NCI-H1105 treated with DMSO at 0.1 percent for 48 hours (cell line): ENCODE measurements at regions not wholly inside any gene's neighbourhood (a gene's known extent, or its start where the extent isn't known, plus 50 kb on each side); places are given as distances from the start of the nearest gene placed in this dataset.

Source experiments
- DNase-seq: peaks from one replicate; lab custom pipeline; 2025; lab: John Stamatoyannopoulos, UW

- DNase-seq = no peak
Observed at GRCh38 chr7:12783421-12784095, 96.1 kb downstream of the ARL4A start.

GRCh38 chr7:12785473-12785872 is 98.0 kb downstream of the ARL4A start:
- no peak for DNase-seq

GRCh38 chr7:12786494-12786893 is 99.1 kb downstream of the ARL4A start:
- DNase-seq = no peak

DNA sequence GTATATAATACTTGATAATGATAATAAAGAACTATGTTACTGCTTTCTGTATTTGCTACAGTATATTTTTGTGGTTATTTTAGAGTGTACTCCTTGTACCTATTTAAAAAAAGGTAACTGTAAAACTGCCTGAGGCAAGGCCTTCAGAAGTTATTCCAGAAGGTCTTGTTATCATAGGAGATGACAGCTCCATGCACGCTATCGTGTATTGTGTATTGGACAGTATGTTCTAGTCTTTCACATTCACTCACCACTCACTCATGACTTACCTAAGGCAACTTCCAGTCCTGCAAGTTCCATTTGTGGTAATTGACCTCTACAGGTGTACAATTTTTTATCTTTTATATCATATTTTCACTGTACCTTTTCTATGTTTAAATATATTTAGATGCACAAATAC is 100.7 kb downstream of the ARL4A start:
- DNase-seq = no peak

DNA sequence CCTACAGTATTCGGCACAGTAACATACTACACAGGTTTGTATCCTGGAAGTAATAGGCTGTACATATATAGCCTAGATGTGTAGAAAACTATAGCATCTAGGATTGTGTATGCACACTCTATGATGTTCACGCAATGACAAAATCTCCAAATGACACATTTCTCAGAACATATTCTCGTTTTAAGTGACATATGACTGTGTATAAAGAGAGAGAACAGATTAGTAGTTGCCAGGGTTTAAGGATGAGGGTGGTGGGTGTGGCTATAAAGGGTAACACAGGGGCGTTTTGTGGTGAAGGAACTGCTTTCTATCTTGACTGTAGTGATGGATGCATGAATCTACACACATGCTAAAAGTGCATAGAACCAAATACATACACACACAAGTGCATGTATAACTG is 101.2 kb downstream of the ARL4A start:
- no peak for DNase-seq

GRCh38 chr7:12794722-12795302 is 107.4 kb downstream of the ARL4A start:
- no peak for DNase-seq

DNA sequence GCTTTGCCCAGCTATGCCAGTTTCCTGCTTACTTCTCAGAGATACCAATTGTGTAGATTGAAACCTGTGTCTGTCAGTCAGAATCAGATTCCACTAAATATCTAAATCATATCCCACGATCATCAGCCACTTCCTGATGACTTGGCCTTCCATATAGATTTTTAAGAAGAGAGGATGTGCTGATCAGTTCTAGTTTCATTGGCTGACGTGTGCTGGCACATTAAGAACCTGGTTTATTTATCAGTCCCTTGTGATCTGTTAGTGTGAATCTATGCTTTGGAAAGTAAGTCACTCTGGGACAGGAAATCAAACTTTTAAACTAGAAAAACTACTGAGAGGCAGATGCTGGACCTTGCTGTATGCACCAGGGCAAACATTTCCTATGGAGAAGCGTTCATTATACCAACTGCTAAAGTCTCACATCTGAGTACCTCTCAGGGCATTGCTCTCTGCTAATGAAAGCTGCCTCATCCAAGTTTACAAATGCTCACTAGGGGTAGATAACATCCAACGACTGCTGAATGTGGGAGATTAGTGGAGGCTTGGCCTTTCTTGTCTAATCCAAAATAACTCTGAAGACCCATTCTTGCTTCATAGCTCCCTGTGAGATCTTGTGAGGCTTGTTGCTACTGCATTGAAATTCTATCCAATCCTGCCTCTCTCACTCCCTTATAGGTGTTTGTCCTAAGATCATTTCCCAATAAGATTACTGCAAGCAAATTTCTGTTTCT is 109.1 kb downstream of the ARL4A start:
- no peak for DNase-seq

DNA sequence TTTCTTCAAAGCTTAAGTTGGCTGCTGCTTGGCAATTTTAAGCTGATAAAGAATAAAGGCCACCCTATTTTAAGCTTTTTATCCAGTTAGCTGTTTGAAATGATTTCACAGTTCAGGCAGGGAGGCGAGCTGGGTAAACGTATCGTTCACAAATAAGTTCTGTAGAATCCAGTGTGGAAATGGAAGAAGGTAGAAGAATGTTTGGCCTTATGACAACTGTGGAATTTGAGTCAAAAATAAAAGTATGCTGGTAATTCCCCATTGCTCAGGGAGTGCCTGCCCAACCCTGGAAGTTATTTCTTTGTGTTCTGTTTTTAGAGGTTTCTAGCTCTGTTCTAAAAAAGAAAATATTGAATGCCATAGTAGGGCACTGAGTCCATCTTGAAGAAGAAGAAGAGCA is 113.1 kb downstream of the ARL4A start:
- DNase-seq = no peak

DNA sequence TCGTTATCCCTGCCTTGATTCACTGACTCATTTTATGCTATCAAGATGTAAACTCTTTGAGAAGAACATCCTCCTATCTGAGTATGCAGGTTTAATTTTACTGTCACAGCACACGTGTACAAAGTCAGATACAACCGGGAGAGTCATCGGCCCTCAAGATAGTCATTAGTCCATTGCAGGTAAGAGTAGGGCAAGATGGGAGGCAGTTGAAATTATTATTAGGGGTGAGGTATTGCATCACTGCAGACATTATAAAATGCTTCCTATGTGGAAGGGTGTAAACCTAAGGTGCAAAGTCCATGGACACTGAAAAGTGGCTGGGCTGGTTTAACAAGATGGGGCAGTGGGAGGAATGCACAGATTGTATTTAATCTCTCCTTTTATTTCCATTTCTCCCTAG is 113.7 kb downstream of the ARL4A start:
- DNase-seq = no peak

DNA sequence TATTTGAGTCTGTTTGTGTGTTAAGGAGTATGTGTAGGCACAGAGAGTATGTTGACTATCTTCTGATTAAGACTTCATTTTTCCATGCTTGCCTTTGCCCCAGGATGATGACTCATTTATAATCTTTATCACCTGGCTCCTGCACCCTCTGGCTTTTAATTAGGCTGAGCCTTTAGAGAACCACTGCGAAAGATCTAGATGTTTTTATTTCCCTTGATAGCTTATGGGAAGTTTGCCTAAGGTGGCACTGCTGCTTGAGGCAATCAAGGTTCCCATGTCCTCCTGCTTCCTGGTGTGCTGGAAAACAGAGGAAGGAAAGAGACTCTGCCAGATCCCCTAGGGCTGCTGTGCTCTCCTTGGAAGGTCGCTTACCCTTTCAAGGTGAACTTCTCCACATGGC is 114.6 kb downstream of the ARL4A start:
- no peak for DNase-seq

DNA sequence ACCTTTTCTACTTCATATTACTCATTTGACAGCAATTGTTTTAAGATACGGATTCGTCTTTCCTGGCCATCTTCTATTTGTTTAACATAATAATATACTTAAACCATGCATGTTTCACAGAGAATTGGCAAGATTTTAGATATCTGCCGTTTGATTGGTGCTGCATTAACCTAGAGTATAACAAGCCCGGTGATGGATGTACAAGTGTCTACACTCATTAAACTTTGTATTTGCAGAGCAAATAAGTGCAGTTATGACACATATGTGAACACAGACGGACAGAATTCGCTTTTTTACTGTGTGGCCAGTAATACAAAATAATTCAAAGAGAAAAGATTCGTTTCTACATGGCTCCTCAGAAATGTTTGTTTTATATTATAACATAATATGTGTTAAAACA is 116.1 kb downstream of the ARL4A start:
- no peak for DNase-seq

- DNase-seq = peak; percentile 10
Observed at GRCh38 chr7:12805518-12805928, 118.1 kb downstream of the ARL4A start.

- no peak for DNase-seq
Observed at GRCh38 chr7:12805957-12806356, 118.5 kb downstream of the ARL4A start.

DNA sequence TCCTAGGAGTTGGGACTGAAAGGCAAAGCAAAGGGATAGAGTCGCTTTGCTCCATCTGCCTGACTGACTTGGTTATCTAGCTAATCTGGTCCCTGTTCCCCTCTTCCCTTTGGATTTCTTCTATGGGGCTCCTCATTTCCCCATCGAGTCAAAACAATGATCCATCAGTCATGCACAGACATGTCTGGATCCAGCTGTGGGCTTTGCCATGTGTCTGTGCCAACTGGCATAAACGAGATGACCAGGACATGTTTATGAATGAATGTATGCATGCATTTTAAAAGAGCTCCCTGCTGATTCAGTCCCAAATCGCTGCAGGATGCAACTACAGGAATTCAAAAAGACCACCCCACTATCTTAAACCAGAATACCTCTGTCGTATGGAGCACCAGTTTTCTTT is 122.0 kb downstream of the ARL4A start:
- DNase-seq = peak; percentile 38

- DNase-seq = no peak
Observed at GRCh38 chr7:12812111-12812510, 124.7 kb downstream of the ARL4A start.

DNA sequence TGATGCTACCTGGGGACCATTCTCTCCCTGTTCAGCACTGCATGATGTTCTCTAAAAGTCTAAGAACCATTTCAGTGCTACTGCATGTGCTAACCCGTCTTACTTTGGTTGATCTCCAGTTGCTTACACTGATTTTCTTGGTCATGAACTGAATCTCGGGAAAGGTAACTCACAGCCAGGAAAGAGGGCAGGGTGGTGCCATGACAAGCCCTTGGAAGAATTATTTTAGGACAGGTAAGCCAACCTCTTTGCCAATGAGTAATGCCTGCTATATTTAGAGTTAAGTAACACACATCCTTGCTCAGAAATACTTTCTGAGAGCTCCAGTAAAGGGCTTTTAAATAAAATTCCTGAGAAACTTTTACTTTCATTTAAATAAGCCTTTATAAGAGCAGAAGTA is 126.7 kb downstream of the ARL4A start:
- no peak for DNase-seq

DNA sequence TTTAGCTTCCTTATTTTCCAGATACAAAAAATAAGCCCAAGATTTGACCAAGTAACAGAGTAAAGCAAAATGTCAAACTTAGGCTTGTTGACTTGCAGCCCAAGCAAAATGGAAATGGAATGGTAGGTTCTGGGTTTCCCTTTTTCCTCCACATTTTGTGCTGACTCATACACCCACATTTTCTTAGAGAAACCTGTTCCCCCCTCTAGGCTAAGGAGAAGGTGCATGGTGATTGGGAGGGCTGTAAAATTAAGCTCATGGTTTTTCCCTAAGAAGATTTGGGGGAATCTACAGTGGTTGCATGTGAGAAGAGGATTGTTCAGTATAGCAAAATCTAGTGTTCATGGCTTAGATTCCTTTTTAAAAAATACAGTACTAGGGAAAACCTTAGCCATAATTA is 127.4 kb downstream of the ARL4A start:
- no peak for DNase-seq

GRCh38 chr7:12815426-12815825 is 128.0 kb downstream of the ARL4A start:
- no peak for DNase-seq

DNA sequence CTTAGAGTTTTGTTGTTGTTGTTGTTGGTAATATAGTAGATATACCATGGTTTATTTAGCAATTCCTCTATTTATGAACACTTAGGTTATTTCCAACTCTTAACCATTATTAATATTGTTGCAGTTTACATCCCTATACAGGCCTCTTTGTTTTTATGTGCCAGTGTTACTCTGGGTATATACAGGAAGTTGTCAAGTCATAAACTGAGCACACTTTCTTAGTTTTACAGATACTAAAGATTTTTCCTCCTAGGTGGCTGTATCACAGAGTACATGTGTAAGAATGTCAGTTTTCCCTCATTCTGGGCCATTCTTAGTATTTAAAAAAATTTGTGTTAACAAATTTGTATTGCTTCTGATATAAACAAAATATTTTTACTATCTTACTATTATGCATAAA is 128.4 kb downstream of the ARL4A start:
- no peak for DNase-seq

GRCh38 chr7:12820777-12821176 is 133.3 kb downstream of the ARL4A start:
- no peak for DNase-seq

- DNase-seq = no peak
Observed at GRCh38 chr7:12821746-12822145, 134.3 kb downstream of the ARL4A start.

DNA sequence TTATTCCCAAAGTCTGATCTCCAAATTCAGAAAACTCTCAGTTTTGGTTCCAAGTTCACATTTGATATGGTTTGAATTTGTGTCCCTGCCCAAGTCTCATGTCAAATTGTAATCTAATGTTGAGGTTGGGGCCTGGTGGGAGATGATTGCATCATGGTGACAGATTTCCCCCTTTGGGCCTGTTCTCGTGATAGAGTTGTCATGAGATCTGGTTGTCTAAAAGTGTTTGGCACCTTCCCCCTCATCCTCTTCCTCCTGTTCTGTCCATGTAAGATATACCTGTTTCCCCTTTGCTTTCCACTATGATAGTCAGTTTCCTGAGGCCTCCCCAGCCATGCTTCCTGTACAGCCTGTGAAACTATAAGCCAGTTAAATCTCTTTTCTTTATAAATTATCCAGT is 138.6 kb downstream of the ARL4A start:
- DNase-seq = no peak

DNA sequence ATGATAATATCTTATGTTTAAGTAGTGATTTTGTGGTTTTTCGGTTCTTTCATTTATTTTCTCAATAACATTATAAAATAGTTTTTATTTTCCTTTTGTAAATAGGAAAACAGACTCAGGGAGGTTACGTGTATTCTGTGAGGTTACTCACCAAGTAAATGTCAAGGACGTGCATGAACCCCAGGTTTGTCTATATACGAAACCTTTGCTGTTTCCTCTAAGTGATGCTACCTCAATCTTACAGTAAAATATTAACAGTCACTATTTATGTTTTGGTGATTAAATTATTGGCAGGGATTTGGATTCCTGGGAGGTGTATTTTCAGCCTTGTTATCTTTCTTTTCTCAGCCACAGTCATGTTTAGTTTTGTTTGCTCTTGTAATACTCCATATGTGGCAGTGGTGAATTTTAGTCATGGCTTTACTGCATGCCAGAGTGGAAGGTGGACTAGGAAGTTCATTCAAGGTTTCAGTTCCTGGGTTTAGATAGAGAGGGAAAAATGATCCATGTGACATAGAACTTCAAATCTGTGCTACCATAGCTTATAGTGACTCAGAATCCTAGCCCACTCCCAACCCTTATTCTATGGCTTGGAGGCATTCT is 139.9 kb downstream of the ARL4A start:
- DNase-seq = no peak
